Esophagus muscularis mucosa (tissue), 4 donors: ENCODE measurements at regions not wholly inside any gene's neighbourhood (a gene's known extent, or its start where the extent isn't known, plus 50 kb on each side); places are given as distances from the start of the nearest gene placed in this dataset.

Source experiments
- EP300 ChIP-seq: sonication (generic); formaldehyde crosslinking; IDR thresholded peaks from one replicate; pipeline ENCODE4 v1.6.1; 2017; ENCODE audit warnings: antibody characterized with exemption
- POLR2A ChIP-seq: fragments of 450-650 bp; IDR thresholded peaks from one replicate; pipeline ENCODE4 v1.6.1; 2017; ENCODE audit warnings: antibody characterized with exemption, moderate library complexity, mild to moderate bottlenecking, low read depth
- TF ChIP-seq, protein P1 (sequence below), 3 experiments: fragments of 200-600 bp in 2 of 3; fragments of 450-650 bp in 1 of 3; sonication (generic) in 2 of 3; IDR thresholded peaks; one replicate each; pipeline ENCODE4 v1.5.1; 2017 to 2019; ENCODE audit warnings: antibody characterized with exemption in 3 of 3, mild to moderate bottlenecking in 2 of 3, moderate library complexity in 1 of 3

GRCh38 chr1:219465212-219466093 lies 147.5 kb downstream of the ZC3H11B start:
- TF ChIP-seq, protein P1, sequence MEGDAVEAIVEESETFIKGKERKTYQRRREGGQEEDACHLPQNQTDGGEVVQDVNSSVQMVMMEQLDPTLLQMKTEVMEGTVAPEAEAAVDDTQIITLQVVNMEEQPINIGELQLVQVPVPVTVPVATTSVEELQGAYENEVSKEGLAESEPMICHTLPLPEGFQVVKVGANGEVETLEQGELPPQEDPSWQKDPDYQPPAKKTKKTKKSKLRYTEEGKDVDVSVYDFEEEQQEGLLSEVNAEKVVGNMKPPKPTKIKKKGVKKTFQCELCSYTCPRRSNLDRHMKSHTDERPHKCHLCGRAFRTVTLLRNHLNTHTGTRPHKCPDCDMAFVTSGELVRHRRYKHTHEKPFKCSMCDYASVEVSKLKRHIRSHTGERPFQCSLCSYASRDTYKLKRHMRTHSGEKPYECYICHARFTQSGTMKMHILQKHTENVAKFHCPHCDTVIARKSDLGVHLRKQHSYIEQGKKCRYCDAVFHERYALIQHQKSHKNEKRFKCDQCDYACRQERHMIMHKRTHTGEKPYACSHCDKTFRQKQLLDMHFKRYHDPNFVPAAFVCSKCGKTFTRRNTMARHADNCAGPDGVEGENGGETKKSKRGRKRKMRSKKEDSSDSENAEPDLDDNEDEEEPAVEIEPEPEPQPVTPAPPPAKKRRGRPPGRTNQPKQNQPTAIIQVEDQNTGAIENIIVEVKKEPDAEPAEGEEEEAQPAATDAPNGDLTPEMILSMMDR (IDR thresholded peaks at IDR 0.05), result no peak
- TF ChIP-seq EP300 (no peak), POLR2A (no peak)
